GM12892 (cell line): ENCODE measurements at regions not wholly inside any gene's neighbourhood (a gene's known extent, or its start where the extent isn't known, plus 50 kb on each side); places are given as distances from the start of the nearest gene placed in this dataset.

Source experiments
- POLR2A ChIP-seq: IDR thresholded peaks from 2 replicates; pipeline ENCODE4 v1.6.1; 2011; ENCODE audit warnings: low read depth, low read length, control low read depth
- POLR2AphosphoS5 ChIP-seq: IDR thresholded peaks from 2 replicates; pipeline ENCODE4 v1.6.1; 2011; ENCODE audit warnings: low read depth, low read length, control low read depth
- TAF1 ChIP-seq: IDR thresholded peaks from 2 replicates; pipeline ENCODE4 v1.6.1; 2011; ENCODE audit warnings: low read depth, mild to moderate bottlenecking, control low read depth, low read length, borderline replicate concordance

GRCh38 chr12:107495604-107496003 lies 190.0 kb upstream of the PWP1 start:
- TF ChIP-seq TAF1 (no peak), POLR2A (no peak), POLR2AphosphoS5 (no peak)
